ENCODE measurements at regions not wholly inside any gene's neighbourhood (a gene's known extent, or its start where the extent isn't known, plus 50 kb on each side); places are given as distances from the start of the nearest gene placed in this dataset.
"Not testable (repeated sequence)": the region's sequence is repeated elsewhere in the genome, so short reads cannot be mapped to it uniquely, and the experiment has no call there.

DNA sequence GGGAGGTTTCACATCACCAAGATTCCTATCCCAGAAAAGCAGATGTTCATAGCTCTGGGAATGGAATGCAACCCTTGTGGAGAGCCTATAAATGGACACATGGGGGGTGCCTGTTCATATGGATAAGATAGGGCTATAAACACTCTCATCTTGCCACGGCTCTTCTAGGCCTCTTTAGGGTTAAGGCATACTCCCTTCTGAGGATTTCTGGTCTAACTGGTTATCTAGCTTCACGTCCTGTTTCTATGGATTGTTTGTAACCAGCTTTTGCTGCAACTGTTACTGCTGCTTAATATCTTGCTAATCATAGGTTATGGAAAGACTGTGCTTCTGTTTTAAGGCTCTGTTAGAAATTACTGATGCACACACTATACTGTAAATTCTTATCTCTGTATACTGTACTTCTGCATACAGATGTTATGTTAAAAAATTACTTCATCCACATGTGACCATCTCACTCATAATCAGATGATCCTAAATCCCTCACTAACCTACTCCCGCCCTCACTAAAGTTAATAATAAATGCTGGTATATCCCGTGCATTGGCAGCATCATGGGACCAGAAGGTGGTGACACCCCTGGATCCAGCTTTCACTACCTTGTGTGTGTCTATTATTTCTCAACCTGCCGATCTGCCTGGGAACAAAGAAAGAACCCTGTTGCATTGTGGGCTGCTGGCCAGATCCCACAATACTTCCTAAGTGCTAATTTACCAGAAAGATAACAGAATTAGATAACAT lies 68.7 kb downstream of the PRKAB2 start:
- H3K9me3 ChIP-seq (replicated peaks in 1 of 11); H3K27me3 ChIP-seq; H3K4me3 ChIP-seq; H3K36me3 ChIP-seq; H4K20me1 ChIP-seq; H3K9ac ChIP-seq; H3K27ac ChIP-seq: not testable (repeated sequence)
- peak overlapping the region in 7 of 11 experiments; percentile 46 to 70 (median 57); a peak in 14 of 22 replicates for H3K4me2 ChIP-seq
- H3K4me1 ChIP-seq = peaks cover 0 to 14% (median 12%) of the 10 kb centered on the region in 10 experiments; a peak in 16 of 20 replicates

DNA sequence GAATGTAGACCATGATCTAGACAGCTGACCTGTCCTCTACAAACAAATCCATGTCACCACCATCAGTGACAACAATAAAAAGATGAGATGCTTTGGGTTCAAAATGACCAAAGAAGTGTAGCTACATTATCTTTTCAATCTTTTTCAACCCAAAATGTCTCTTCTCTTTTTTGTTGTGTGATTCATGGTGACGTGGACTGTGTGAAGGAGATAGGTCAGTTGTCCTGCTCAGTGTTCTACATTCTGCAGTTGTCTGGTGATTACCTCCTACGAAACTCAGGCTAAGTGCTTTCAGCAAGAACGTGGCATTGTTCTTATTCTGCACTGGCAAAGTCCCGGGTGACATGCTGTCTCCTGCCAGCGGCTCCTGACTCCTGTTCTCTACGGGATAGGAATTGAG lies 73.1 kb downstream of the PRKAB2 start:
- no peaks in the 10 kb centered on the region for H3K9me3 ChIP-seq (replicated peaks in 1 of 11)
- no peak for TF ChIP-seq Cebpa-rat (IDR thresholded peaks at IDR 0.05)
- no peak overlapping the region for H3K27ac ChIP-seq

DNA sequence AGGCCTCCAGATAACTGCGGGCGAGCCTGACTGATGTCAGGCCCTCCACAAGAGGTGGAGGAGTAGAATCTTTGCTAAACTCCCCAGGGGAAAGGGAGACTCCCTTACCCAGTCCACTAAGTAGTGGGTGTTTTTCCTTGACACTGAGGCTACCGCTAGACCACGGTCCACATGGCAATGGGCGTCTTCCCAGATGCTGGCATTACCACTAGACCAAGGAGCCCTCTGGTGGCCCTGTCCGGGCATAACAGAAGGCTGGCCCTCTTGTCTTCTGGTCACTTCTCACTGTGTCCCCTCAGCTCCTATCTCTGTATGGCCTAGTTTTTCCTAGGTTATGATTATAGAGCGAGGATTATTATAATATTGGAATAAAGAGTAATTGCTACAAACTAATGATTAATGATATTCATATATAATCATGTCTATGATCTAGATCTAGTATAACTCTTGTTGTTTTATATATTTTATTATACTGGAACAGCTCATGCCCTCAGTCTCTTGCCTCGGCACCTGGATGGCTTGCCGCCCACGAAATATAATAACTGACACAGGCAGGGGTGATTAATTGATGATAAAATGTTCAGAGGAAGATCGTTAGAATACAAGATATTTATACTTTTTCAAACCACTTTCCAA lies 73.8 kb downstream of the PRKAB2 start:
- peaks cover 0 to 13% (median 12%) of the 10 kb centered on the region in 10 experiments; a peak in 16 of 20 replicates for H3K4me1 ChIP-seq
- not testable (repeated sequence) for H3K9me3 ChIP-seq (replicated peaks in 1 of 11); H3K36me3 ChIP-seq; H3K9ac ChIP-seq; H3K4me2 ChIP-seq; H3K27me3 ChIP-seq; H3K27ac ChIP-seq; H4K20me1 ChIP-seq; H3K4me3 ChIP-seq

More for the DNA sequence above, 73.1 kb downstream of the PRKAB2 start:
- H4K20me1 ChIP-seq = no peaks in the 10 kb centered on the region
- H3K9ac ChIP-seq = no peak overlapping the region
- H3K4me3 ChIP-seq = no peak overlapping the region
- H3K4me2 ChIP-seq = no peak overlapping the region
- H3K27me3 ChIP-seq = no peaks in the 10 kb centered on the region
- no peaks in the 10 kb centered on the region for H3K36me3 ChIP-seq
- H3K4me1 ChIP-seq = peaks cover 0 to 14% (median 12%) of the 10 kb centered on the region in 10 experiments; a peak in 16 of 20 replicates

DNA sequence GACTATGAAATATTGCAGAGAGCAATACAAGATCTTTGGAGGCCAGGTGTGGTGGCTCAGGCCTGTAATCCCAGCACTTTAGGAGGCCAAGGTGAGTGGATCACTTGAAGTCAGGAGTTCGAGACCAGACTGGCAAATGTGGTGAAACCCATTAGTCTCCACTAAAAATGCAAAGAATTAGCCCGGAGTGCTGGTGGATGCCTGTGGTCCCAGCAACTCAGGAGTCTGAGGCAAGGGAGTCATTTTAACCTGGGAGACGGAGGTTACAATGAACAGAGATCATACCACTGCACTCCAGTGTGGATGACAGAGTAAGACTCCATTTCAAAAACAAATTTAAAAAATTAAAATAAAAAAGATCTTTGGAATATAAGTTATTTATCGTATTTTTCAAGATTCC lies 76.6 kb downstream of the PRKAB2 start:
- no peaks in the 10 kb centered on the region for H3K27me3 ChIP-seq
- no peaks in the 10 kb centered on the region for H4K20me1 ChIP-seq
- H3K4me1 ChIP-seq = no peaks in the 10 kb centered on the region
- no peak overlapping the region for H3K27ac ChIP-seq
- no peaks in the 10 kb centered on the region for H3K9me3 ChIP-seq (replicated peaks in 1 of 11)
- H3K4me2 ChIP-seq = no peak overlapping the region
- H3K4me3 ChIP-seq = no peak overlapping the region
- H3K36me3 ChIP-seq = no peaks in the 10 kb centered on the region
- TF ChIP-seq Cebpa-rat (IDR thresholded peaks at IDR 0.05) = no peak
- no peak overlapping the region for H3K9ac ChIP-seq

DNA sequence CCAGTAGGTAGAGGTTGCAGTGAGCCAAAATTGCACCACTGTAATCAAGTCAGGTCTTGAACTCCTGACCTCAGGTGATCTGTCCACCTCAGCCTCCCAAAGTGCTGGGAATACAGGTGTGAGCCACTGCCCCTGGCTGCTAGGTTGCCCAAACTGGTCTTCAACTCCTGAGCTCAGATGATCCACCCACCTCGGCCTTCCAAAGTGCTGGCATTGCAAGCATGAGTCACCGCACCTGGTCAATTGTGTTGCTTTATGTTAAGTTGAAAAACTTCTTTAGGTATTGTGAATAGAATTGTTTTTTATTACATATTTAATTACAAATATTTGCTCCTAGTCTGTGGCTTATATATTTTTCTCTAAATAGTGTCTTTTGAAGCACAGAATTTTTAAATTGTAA lies 80.5 kb downstream of the PRKAB2 start:
- no peaks in the 10 kb centered on the region; a peak in 1 of 22 replicates for H3K36me3 ChIP-seq
- no peak overlapping the region for H3K9ac ChIP-seq
- no peak overlapping the region for H3K27ac ChIP-seq
- H3K27me3 ChIP-seq = no peaks in the 10 kb centered on the region
- H3K4me1 ChIP-seq = no peaks in the 10 kb centered on the region
- no peak overlapping the region for H3K4me3 ChIP-seq
- no peak for TF ChIP-seq Cebpa-rat (IDR thresholded peaks at IDR 0.05)
- no peak overlapping the region for H3K4me2 ChIP-seq
- peaks cover 14 to 22% (median 18%) of the 10 kb centered on the region in 11 experiments; a peak in 21 of 22 replicates for H3K9me3 ChIP-seq (replicated peaks in 1 of 11)
- H4K20me1 ChIP-seq = no peaks in the 10 kb centered on the region

DNA sequence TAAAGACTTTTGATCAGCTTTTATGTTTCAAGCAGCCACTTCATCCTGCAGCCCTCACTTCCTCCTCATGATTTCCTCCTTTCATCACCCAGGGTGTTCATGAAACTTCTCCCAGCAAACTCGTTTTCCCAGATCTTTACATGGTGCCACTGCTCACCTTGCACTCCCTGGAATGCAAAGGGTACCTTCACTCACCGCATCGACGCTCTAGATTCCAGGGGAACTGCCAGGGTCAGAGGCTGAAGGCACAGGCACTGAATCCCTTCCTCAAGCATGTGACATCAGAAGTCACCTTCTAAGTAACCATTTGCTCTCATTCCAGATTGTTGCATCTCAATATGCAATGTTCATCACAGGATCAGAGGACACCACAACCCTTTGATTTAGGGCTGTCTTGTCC lies 82.8 kb downstream of the PRKAB2 start:
- no peak overlapping the region for H3K27ac ChIP-seq
- H4K20me1 ChIP-seq = no peaks in the 10 kb centered on the region
- H3K4me1 ChIP-seq = peaks cover 0 to 8% (median under 1%) of the 10 kb centered on the region in 10 experiments; a peak in 5 of 20 replicates
- H3K36me3 ChIP-seq = no peaks in the 10 kb centered on the region; a peak in 1 of 22 replicates
- no peak overlapping the region for H3K4me3 ChIP-seq
- peaks cover 18 to 41% (median 34%) of the 10 kb centered on the region in 11 experiments for H3K9me3 ChIP-seq (replicated peaks in 1 of 11)
- H3K9ac ChIP-seq = no peak overlapping the region
- H3K27me3 ChIP-seq = peaks cover 16 to 22% (median 20%) of the 10 kb centered on the region in 11 experiments
- no peak for TF ChIP-seq Cebpa-rat (IDR thresholded peaks at IDR 0.05)
- no peak overlapping the region for H3K4me2 ChIP-seq

DNA sequence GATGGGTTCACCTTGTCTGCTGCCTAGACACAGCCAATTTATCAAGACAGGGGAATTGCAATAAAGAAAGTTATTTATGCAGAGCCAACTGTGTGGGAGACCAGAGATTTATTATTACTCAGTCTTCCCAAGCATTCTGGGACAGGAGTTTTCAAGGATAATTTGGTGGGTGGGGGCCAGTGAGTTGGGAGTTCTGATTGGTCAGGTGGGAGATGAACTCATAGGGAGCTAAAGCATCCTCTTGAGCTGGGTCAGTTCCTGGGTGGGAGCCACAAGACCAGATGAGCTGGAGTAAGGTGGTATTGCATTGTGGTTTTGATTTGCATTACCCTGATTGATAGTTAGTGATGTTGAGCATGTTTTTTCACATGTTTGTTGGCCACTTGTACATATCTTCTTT lies 86.1 kb downstream of the PRKAB2 start:
- H4K20me1 ChIP-seq = no peaks in the 10 kb centered on the region
- H3K36me3 ChIP-seq = no peaks in the 10 kb centered on the region; a peak in 1 of 22 replicates
- TF ChIP-seq Cebpa-rat (IDR thresholded peaks at IDR 0.05) = no peak
- peaks cover 49 to 55% (median 54%) of the 10 kb centered on the region in 11 experiments for H3K27me3 ChIP-seq
- H3K4me2 ChIP-seq = no peak overlapping the region
- H3K9me3 ChIP-seq (replicated peaks in 1 of 11) = peaks cover 26 to 63% (median 48%) of the 10 kb centered on the region in 11 experiments
- H3K4me1 ChIP-seq = peaks cover 0 to 16% (median 6%) of the 10 kb centered on the region in 10 experiments; a peak in 11 of 20 replicates
- no peak overlapping the region for H3K9ac ChIP-seq
- H3K27ac ChIP-seq = no peak overlapping the region
- H3K4me3 ChIP-seq = no peak overlapping the region

DNA sequence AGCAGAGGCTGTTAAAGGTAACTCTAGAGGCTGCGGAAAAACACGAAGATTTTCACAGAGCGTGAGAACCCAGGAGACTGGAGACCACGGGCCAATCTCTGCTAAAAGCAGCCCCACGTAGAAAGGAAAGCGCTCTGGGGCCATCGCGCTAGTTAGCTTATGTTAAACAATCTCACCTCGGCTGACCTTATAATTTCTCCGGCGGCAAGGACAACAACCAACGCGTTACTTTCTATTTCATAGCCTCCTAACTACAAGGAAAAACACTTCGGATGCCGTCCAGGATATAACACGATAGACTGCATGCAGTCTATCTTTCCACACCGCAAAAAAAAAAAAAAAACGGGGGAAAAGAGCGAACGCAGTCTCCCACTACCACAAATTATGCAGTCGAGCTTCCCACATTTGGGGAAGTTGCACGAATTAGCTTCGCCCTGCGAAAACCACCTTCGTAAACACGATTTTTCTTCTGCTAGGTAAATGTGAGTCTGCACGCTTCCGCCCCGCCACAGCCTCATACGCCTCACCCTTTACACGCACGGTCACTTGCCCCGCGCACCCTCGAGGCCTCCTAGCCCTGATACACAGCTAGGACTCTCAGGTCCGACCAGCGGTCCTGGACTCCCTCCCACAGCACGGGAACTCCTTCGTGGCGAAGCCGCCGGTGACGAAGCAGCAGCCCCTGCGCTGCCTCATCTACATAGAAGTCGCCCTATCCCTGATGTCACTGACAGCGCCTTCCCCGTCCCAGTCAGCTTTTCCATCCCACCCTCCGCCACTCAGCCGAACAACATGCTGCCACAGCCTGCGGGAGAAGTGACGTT lies 87.8 kb downstream of the PRKAB2 start:
- Histone ChIP-seq H3K4me1 (peaks cover 0 to 16% (median 6%) of the 10 kb centered on the region in 10 experiments; a peak in 11 of 20 replicates), H4K20me1 (no peaks in the 10 kb centered on the region), H3K27me3 (peaks cover 65 to 71% (median 70%) of the 10 kb centered on the region in 11 experiments), H3K9ac (peak overlapping the region; percentile 69 to 83 (median 80)), H3K9me3 (replicated peaks in 1 of 11) (peaks cover 42 to 79% (median 64%) of the 10 kb centered on the region in 11 experiments), H3K36me3 (peaks cover 0 to 2% (median 0%) of the 10 kb centered on the region in 11 experiments; a peak in 1 of 22 replicates), H3K4me3 (peak overlapping the region; percentile 51 to 70 (median 60)), H3K4me2 (peak overlapping the region; percentile 72 to 95 (median 85)), H3K27ac (peak overlapping the region; percentile 29 to 81 (median 74); a peak in 21 of 22 replicates)
- TF ChIP-seq Cebpa-rat (IDR thresholded peaks at IDR 0.05) = no peak

DNA sequence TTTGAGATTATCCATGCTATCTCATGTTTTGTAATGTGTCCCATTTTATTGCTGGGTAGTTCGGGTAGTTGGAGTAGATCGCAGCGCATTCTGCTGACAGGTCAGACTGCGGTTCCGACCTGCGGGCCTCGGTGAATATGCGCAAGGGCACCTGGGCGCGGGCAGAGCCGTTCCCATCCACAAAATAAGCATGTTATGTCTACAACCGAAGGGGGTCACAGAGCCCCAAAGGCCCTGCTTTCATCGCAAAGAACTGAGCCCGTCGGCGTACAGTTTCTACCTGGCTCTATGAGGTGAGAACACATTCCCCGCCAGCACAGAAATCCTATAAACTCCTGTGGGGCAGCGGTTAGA lies 88.4 kb downstream of the PRKAB2 start:
- H3K27me3 ChIP-seq = peaks cover 71 to 77% (median 76%) of the 10 kb centered on the region in 11 experiments
- peaks cover 48 to 85% (median 69%) of the 10 kb centered on the region in 11 experiments for H3K9me3 ChIP-seq (replicated peaks in 1 of 11)
- H3K4me1 ChIP-seq = peaks cover 0 to 16% (median 6%) of the 10 kb centered on the region in 10 experiments; a peak in 11 of 20 replicates
- H3K4me3 ChIP-seq = peak overlapping the region; percentile 51 to 70 (median 60)
- no peak overlapping the region; a peak in 1 of 22 replicates for H3K27ac ChIP-seq
- H3K36me3 ChIP-seq = peaks cover 0 to 4% (median 0%) of the 10 kb centered on the region in 11 experiments; a peak in 1 of 22 replicates
- H3K9ac ChIP-seq = peak overlapping the region in 10 of 11 experiments; percentile 69 to 83 (median 80); a peak in 14 of 22 replicates
- H4K20me1 ChIP-seq = no peaks in the 10 kb centered on the region
- no peak for TF ChIP-seq Cebpa-rat (IDR thresholded peaks at IDR 0.05)
- peak overlapping the region; percentile 72 to 95 (median 85) for H3K4me2 ChIP-seq

All from BLaER1 treated with 17β-estradiol and CSF1 and Interleukin-3, amounts not matched to agents 10 nM and 100 nM (cell line).